Tibial artery (tissue), 4 donors: ENCODE measurements at regions not wholly inside any gene's neighbourhood (a gene's known extent, or its start where the extent isn't known, plus 50 kb on each side); places are given as distances from the start of the nearest gene placed in this dataset.

Experiments used
- DNase-seq, 2 donors: peaks; one replicate each; pipeline ENCODE4 v3.0.0-alpha.2; 2019
- H3K27ac ChIP-seq, 2 donors: fragments of 200-600 bp; sonication (generic) in 1 of 2; 1 replicate in 1 of 2; 2 replicates in 1 of 2; pipeline ENCODE4 v1.5.1; 2018 to 2019; ENCODE audit warnings: mild to moderate bottlenecking in 1 of 2
- H3K27me3 ChIP-seq, 2 donors: fragments of 200-600 bp; sonication (generic) in 1 of 2; one replicate each; pipeline versions ENCODE4 v1.5.1 to v1.6.0; 2016 to 2019
- H3K36me3 ChIP-seq, 3 donors: fragments of 200-600 bp; sonication (generic) in 2 of 3; one replicate each; pipeline ENCODE4 v1.5.1; 2016 to 2019; ENCODE audit warnings: mild to moderate bottlenecking in 2 of 3
- H3K4me1 ChIP-seq, 4 donors: fragments of 200-600 bp; sonication (generic) in 2 of 4; 1 replicate in 3 of 4; 2 replicates in 1 of 4; pipeline ENCODE4 v1.5.1; 2016 to 2019
- H3K4me3 ChIP-seq, 2 donors: fragments of 200-600 bp; sonication (generic) in 1 of 2; 1 replicate in 1 of 2; 2 replicates in 1 of 2; pipeline ENCODE4 v1.5.1; 2018 to 2019; ENCODE audit warnings: mild to moderate bottlenecking in 2 of 2
- H3K9me3 ChIP-seq, 3 donors: fragments of 200-600 bp; sonication (generic) in 1 of 3; one replicate each; pipeline ENCODE4 v1.5.1; 2016 to 2019
- CTCF ChIP-seq, 2 experiments: fragments of 200-600 bp in 1 of 2; fragments of 450-650 bp in 1 of 2; IDR thresholded peaks; one replicate each; pipeline ENCODE4 v1.5.1; 2017 to 2019; ENCODE audit warnings: antibody characterized with exemption in 2 of 2, mild to moderate bottlenecking in 1 of 2, moderate library complexity in 1 of 2
- intact Hi-C: fragments of 100-400 bp; cut with DNase I; formaldehyde crosslinking; loops from one replicate; pipeline ENCODE4 v1.15.0; 2023; ENCODE audit warnings: low total_unique reads

GRCh38 chr1:172717722-172718465, 59.0 kb downstream of the FASLG start:
- Histone ChIP-seq H3K4me1 (peaks cover 0 to 7% (median 0%) of the 10 kb centered on the region in 4 donors), H3K9me3 (no peaks in the 10 kb centered on the region), H3K4me3 (no peak overlapping the region), H3K27ac (no peak overlapping the region), H3K27me3 (no peaks in the 10 kb centered on the region), H3K36me3 (no peaks in the 10 kb centered on the region)
- no peak for TF ChIP-seq CTCF (IDR thresholded peaks at IDR 0.05)
- no peak for DNase-seq
- intact Hi-C loops, result no loop called here

GRCh38 chr1:172719066-172719627, 60.2 kb downstream of the FASLG start:
- Histone ChIP-seq H3K4me3 (no peak overlapping the region), H3K9me3 (no peaks in the 10 kb centered on the region)

GRCh38 chr1:172719694-172720138, 60.8 kb downstream of the FASLG start:
- H3K27ac ChIP-seq, result no peak overlapping the region
- intact Hi-C loops, result no loop called here
- no peak for DNase-seq
- no peaks in the 10 kb centered on the region for H3K9me3 ChIP-seq
- H3K4me1 ChIP-seq, result peaks cover 0 to 7% (median 0%) of the 10 kb centered on the region in 4 donors
- no peak overlapping the region for H3K4me3 ChIP-seq
- no peaks in the 10 kb centered on the region for H3K36me3 ChIP-seq
- no peaks in the 10 kb centered on the region for H3K27me3 ChIP-seq
- TF ChIP-seq CTCF (IDR thresholded peaks at IDR 0.05), result peak; percentile 41 to 48

More at GRCh38 chr1:172719066-172719627, 60.2 kb downstream of the FASLG start:
- DNase-seq, result no peak
- no peak for TF ChIP-seq CTCF (IDR thresholded peaks at IDR 0.05)
- no peaks in the 10 kb centered on the region for H3K27me3 ChIP-seq
- intact Hi-C loops, result no loop called here
- H3K36me3 ChIP-seq, result no peaks in the 10 kb centered on the region
- H3K27ac ChIP-seq, result no peak overlapping the region
- peaks cover 0 to 7% (median 0%) of the 10 kb centered on the region in 4 donors for H3K4me1 ChIP-seq

- Histone ChIP-seq H3K4me3 (no peak overlapping the region), H3K4me1 (peaks cover 0 to 7% (median 0%) of the 10 kb centered on the region in 4 donors), H3K36me3 (no peaks in the 10 kb centered on the region), H3K27me3 (no peaks in the 10 kb centered on the region), H3K9me3 (no peaks in the 10 kb centered on the region), H3K27ac (no peak overlapping the region)
- intact Hi-C loops, result no loop called here
- DNase-seq, result no peak
- TF ChIP-seq CTCF (IDR thresholded peaks at IDR 0.05), result no peak
These were observed 61.4 kb downstream of the FASLG start for GRCh38 chr1:172720339-172720738.

- no peak for DNase-seq
- H3K4me1 ChIP-seq, result peaks cover 0 to 7% (median 0%) of the 10 kb centered on the region in 4 donors
- intact Hi-C loops, result no loop called here
- no peak overlapping the region for H3K4me3 ChIP-seq
- H3K27ac ChIP-seq, result no peak overlapping the region
- H3K27me3 ChIP-seq, result no peaks in the 10 kb centered on the region
- H3K36me3 ChIP-seq, result no peaks in the 10 kb centered on the region
- no peaks in the 10 kb centered on the region for H3K9me3 ChIP-seq
- no peak for TF ChIP-seq CTCF (IDR thresholded peaks at IDR 0.05)
These were observed 64.3 kb downstream of the FASLG start for GRCh38 chr1:172723251-172723650.
